Mucosa of stomach (tissue), 1 donor: ENCODE measurements at regions not wholly inside any gene's neighbourhood (a gene's known extent, or its start where the extent isn't known, plus 50 kb on each side); places are given as distances from the start of the nearest gene placed in this dataset.
"Not testable (repeated sequence)": the region's sequence is repeated elsewhere in the genome, so short reads cannot be mapped to it uniquely, and the experiment has no call there.

Source experiments
- H3K27me3 ChIP-seq: one replicate; pipeline ENCODE4 v1.7.0; 2013; ENCODE audit warnings: mild to moderate bottlenecking, low read length; ENCODE audit not compliant: control insufficient read depth, insufficient read depth
- H3K36me3 ChIP-seq: one replicate; pipeline ENCODE4 v1.7.0; 2013; ENCODE audit warnings: low read length; ENCODE audit not compliant: control insufficient read depth, insufficient read depth
- H3K4me1 ChIP-seq: one replicate; pipeline ENCODE4 v1.7.0; 2013; ENCODE audit warnings: mild to moderate bottlenecking, low read length; ENCODE audit not compliant: control insufficient read depth, insufficient read depth
- H3K4me3 ChIP-seq: one replicate; pipeline ENCODE4 v1.7.0; 2013; ENCODE audit warnings: low read length
- H3K9ac ChIP-seq: one replicate; pipeline ENCODE4 v1.7.0; 2013; ENCODE audit warnings: mild to moderate bottlenecking, low read length, moderate library complexity
- H3K9me3 ChIP-seq: one replicate; pipeline ENCODE4 v1.7.0; 2013; ENCODE audit warnings: mild to moderate bottlenecking, low read length, moderate library complexity; ENCODE audit not compliant: control insufficient read depth
- donor health status: Pancreatic carcinoma.

DNA sequence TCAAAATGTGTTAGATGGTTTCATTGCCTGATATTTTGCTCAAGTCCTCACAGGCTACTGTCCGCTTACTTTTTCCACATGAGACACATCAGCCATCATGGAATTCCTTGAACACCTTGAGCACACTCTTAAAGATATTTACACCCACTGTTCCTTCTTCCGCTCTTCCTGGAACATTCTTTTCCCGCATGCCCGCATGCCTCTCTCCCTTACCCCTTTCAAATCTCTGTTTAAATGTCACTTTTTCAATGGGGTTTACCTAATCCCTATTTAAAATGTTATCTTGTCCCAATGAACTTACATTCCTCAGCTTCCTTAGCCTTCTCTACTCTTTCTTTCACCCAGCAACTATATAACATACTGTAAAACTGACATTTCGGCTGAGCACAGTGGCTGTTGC, 503.3 kb upstream of the PTCHD4 start:
- Histone ChIP-seq H3K4me1 (no peaks in the 10 kb centered on the region), H3K36me3 (no peaks in the 10 kb centered on the region), H3K9ac (no peak overlapping the region), H3K27me3 (no peaks in the 10 kb centered on the region), H3K4me3 (no peak overlapping the region), H3K9me3 (no peaks in the 10 kb centered on the region)

DNA sequence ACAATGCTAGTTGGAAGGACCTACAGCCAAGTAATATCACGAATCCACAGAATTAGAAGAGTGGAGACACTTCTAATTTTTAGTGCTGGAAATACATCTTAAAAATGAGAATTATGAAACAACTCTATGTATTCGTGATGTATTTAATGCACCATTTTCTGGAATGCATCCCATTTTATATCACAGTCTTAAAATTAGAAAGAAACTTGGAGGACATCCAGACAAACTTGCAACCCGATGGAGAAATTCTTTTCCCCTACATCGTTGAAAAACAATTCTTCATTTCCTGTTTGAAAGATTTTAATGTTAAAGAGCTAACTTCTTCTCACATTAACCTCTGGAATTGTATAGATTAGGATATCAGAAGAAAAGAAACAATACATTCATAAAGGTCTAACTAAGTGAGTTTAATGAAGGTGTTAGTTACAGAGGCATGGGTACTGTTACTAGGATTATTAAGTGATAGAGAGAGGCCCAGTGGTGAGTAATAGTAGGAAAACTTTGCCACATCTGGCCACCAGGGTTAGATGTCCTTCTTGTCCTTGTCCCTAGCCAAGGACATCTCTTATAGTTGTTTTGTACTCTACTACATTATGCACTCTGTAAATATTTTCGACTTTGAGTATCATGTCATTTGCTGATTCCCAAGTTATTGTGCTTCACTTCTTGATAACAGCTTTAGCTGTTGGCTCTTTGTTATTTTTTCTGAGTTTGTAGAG, 502.4 kb upstream of the PTCHD4 start:
- H3K4me1 ChIP-seq, result no peaks in the 10 kb centered on the region
- H3K9me3 ChIP-seq, result no peaks in the 10 kb centered on the region
- no peaks in the 10 kb centered on the region for H3K36me3 ChIP-seq
- H3K4me3 ChIP-seq, result no peak overlapping the region
- H3K9ac ChIP-seq, result no peak overlapping the region
- no peaks in the 10 kb centered on the region for H3K27me3 ChIP-seq

DNA sequence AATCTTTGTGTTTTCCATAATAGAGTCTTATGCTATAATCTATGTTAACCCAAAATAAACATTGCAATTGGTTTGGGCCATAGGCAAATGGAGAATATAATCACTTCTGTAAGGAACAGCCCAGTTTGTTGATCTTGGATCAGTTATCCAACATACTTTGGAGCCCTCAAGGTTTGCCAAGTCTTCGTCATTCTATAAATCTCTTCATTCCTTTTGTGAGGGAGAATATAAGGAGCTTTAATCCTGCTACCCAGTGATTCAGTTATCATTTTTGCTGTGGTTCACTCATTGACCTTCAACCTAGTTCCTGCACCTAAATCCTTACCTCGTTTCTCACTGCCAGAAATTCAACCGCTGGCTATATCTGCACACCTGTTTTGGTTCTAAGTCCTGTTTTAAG, 500.3 kb upstream of the PTCHD4 start:
- no peaks in the 10 kb centered on the region for H3K36me3 ChIP-seq
- no peaks in the 10 kb centered on the region for H3K9me3 ChIP-seq
- no peaks in the 10 kb centered on the region for H3K27me3 ChIP-seq
- H3K9ac ChIP-seq, result no peak overlapping the region
- H3K4me3 ChIP-seq, result no peak overlapping the region
- no peaks in the 10 kb centered on the region for H3K4me1 ChIP-seq

DNA sequence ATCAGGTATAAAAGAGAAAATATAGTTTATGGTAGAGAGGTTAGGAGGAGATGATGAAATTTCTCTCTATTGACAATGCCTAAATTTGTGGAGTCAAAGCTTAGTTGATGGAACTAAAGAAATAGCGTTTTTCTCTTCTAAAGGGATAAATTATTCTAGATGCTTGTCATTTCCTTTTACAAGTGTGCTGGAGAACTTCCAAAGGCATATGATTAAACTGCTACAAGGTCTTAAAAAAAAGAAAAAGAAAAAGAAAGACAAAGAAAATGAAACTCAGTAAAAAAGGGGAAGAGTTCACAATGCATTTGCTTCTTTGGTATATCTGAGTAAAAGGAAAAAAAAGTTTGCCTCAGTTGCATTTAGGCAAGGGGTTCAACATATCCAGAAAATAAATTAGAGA, 499.8 kb upstream of the PTCHD4 start:
- H3K4me1 ChIP-seq, result no peaks in the 10 kb centered on the region
- H3K9ac ChIP-seq, result no peak overlapping the region
- no peaks in the 10 kb centered on the region for H3K27me3 ChIP-seq
- no peaks in the 10 kb centered on the region for H3K36me3 ChIP-seq
- H3K9me3 ChIP-seq, result no peaks in the 10 kb centered on the region
- no peak overlapping the region for H3K4me3 ChIP-seq

DNA sequence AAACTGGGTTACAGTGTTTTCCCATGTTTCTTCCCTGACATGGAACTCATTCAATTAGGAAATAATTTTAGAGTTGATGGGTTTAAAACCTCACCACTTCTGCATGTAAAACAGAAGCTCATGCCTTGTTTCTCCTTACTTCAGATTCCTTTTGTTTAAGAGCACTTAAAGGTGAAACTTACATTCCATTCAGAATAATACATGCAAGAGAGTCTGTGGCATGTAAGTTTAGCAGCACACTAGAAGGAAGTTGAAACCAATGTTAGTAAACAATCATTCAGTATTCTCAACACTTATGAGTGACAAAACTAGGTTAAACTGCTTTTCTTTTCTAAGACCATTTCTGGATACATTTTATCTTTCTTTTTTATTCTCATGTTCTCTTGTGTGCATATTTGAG, 495.6 kb upstream of the PTCHD4 start:
- H3K9ac ChIP-seq, result no peak overlapping the region
- no peaks in the 10 kb centered on the region for H3K9me3 ChIP-seq
- H3K4me3 ChIP-seq, result no peak overlapping the region
- H3K4me1 ChIP-seq, result no peaks in the 10 kb centered on the region
- no peaks in the 10 kb centered on the region for H3K27me3 ChIP-seq
- H3K36me3 ChIP-seq, result no peaks in the 10 kb centered on the region

DNA sequence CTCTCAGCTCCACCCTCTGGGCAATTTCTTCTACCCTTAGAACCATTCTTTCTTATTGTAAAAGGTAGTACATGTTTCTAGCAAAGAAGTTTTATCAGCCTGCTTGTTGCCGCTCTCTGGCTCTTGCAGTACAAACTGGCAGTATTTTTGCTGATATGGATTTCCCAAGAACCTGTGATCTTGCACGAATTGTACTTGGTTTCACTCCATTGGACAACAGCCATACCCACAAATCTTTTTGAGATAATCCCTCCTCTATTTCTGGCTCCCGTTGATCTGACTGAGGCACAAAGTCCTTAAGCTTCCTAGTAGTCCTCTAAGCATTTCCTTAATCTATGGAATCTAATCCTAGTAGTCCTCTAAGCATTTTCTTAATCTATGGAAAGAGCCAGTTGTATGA, 487.0 kb upstream of the PTCHD4 start:
- Histone ChIP-seq H3K27me3 (no peaks in the 10 kb centered on the region), H3K4me1 (no peaks in the 10 kb centered on the region), H3K9ac (no peak overlapping the region), H3K9me3 (no peaks in the 10 kb centered on the region), H3K4me3 (no peak overlapping the region), H3K36me3 (no peaks in the 10 kb centered on the region)

DNA sequence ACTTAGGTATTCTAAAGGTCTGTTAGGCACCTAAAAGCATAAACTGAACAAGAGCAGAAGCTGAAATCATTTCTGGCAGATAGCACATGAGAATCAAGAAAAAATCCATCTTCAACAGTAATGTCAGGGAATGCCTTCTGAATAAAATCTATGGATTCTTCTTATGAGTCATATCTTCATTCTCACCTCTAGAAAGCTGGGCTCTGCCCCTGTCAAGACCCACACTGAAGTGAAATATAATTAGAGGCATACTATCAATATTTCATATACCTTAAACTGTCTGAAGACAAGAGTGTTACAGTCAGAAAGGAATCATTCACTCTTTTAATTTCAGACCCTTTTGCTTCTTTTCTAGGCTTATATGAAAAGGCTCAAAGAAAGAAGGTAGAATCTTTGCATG, 485.8 kb upstream of the PTCHD4 start:
- H3K9me3 ChIP-seq, result no peaks in the 10 kb centered on the region
- H3K9ac ChIP-seq, result no peak overlapping the region
- no peaks in the 10 kb centered on the region for H3K4me1 ChIP-seq

DNA sequence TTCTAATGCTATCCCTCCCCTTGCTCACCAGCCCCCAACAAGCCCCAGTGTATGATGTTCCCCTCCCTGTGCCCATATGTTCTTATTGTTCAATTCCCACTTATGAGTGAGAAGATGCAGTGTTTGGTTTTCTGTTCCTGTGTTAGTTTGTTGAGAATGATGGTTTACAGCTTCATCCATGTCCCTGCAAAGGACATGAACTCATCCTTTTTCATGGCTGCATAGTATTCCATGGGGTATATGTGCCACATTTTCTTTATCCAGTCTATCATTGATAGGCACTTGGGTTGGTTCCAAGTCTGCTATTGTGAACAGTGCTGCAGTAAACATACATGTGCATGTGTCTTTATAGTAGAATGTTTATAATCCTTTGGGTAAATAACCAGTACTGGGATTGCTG, 480.2 kb upstream of the PTCHD4 start:
- H3K27me3 ChIP-seq, H3K4me3 ChIP-seq, H3K4me1 ChIP-seq: not testable (repeated sequence)

More for the DNA sequence above, 485.8 kb upstream of the PTCHD4 start:
- no peaks in the 10 kb centered on the region for H3K36me3 ChIP-seq
- no peaks in the 10 kb centered on the region for H3K27me3 ChIP-seq
- H3K4me3 ChIP-seq, result no peak overlapping the region

DNA sequence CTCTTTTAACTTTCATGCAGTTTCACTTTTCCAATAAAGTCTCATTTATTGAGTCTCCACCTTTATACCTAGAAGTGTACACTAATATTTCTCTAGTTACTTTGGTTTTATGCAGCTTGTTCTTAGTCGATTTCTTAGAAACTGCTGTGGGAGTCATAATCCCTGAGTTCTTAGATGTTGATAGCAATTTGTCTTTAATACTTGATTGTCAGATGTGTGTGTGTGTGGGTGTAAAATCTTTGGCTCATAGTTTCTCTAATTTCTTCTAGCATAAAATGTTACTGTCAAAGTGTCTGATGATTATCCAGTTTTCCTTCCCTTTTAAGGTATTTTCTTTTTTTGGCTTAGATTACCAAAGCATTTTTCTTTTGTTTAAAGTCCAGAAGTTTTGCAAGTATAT, 473.8 kb upstream of the PTCHD4 start:
- Histone ChIP-seq H3K36me3 (no peaks in the 10 kb centered on the region), H3K4me1 (no peaks in the 10 kb centered on the region), H3K27me3 (no peaks in the 10 kb centered on the region)

More for the DNA sequence above, 480.2 kb upstream of the PTCHD4 start:
- not testable (repeated sequence) for H3K9ac ChIP-seq, H3K36me3 ChIP-seq, H3K9me3 ChIP-seq

DNA sequence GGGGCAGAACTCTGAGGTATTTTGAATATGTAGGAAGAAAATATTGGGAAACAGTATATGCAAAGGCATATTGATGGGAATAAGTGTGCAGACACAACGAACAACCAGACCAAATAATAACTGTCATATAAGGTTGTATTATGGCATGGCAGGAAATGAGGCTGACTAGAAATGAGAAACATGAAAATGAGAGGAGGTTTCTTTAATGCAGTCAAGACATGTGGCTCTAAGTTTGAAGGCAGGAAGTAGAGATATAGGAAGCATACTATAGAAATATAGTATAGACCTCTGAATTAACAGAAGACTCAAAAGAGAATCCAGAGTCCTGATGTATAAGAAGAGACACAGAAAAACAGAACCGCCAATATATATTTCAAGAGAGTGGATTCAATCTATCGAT, 459.7 kb upstream of the PTCHD4 start:
- Histone ChIP-seq H3K36me3 (no peaks in the 10 kb centered on the region), H3K4me1 (no peaks in the 10 kb centered on the region), H3K4me3 (no peak overlapping the region), H3K27me3 (no peaks in the 10 kb centered on the region), H3K9ac (no peak overlapping the region), H3K9me3 (no peaks in the 10 kb centered on the region)

More for the DNA sequence above, 473.8 kb upstream of the PTCHD4 start:
- Histone ChIP-seq H3K4me3 (no peak overlapping the region), H3K9ac (no peak overlapping the region), H3K9me3 (no peaks in the 10 kb centered on the region)

DNA sequence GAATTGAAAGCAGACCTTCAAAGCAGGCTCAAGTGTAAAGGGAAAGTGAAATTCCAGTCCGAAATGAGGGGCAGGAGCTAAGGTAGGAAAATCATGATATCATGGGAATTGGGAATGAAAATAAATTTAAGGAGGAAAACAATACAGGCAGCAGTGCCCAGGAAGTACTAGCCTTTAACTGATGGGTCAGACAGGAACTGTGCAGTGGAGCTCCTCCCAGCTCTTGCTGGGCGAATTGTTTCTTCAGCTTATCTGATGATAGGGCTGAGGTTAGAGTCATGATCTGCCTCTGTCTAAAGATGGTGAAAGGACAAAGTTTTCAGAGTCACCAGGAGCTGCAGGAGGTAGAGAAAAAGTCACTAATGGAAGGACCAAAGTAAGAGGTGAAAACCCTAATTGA, 457.9 kb upstream of the PTCHD4 start:
- Histone ChIP-seq H3K4me1 (no peaks in the 10 kb centered on the region), H3K4me3 (no peak overlapping the region)

DNA sequence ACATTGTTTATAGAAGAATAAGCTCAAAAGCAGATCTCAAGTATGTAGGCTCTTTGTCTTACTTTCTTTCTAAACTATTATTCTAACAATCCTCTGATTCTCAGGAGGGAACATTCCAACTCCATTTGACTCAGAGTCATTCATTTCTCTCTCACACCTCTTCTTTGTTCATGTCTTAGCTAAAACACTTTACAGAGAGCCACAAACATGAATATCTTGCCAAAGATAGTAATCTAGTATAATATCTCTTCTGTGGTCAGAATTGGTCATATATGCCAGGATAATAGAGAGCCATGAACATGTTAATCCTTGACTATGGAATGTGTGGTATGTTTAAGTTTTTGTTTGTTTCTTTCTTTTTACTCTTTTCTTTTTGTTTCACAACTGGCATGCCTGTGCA, 456.0 kb upstream of the PTCHD4 start:
- Histone ChIP-seq H3K9ac (no peak overlapping the region), H3K4me1 (no peaks in the 10 kb centered on the region), H3K9me3 (no peaks in the 10 kb centered on the region), H3K36me3 (no peaks in the 10 kb centered on the region), H3K27me3 (no peaks in the 10 kb centered on the region), H3K4me3 (no peak overlapping the region)

More for the DNA sequence above, 457.9 kb upstream of the PTCHD4 start:
- no peaks in the 10 kb centered on the region for H3K27me3 ChIP-seq
- H3K36me3 ChIP-seq, result no peaks in the 10 kb centered on the region
- H3K9me3 ChIP-seq, result no peaks in the 10 kb centered on the region
- H3K9ac ChIP-seq, result no peak overlapping the region
